ENCODE measurements at regions not wholly inside any gene's neighbourhood (a gene's known extent, or its start where the extent isn't known, plus 50 kb on each side); places are given as distances from the start of the nearest gene placed in this dataset.

- Mint-ChIP-seq H3K9me3 (no peaks in the 10 kb centered on the region), H3K4me1 (no peaks in the 10 kb centered on the region), H3K4me3 (no peak overlapping the region), H3K36me3 (no peaks in the 10 kb centered on the region), H3K27me3 (peaks cover 2 to 5% of the 10 kb centered on the region in 2 donors), H3K27ac (no peak overlapping the region)
- no peak overlapping the region for H3K27ac ChIP-seq (ENCODE audit: low read length)
- H3K9me3 ChIP-seq: no peaks in the 10 kb centered on the region
- ATAC-seq (replicated peaks in 1 of 4) (no peak), DNase-seq (no peak)
- H3K36me3 ChIP-seq (ENCODE audit: control insufficient read depth in 2 of 2, extremely low read depth in 1 of 2, insufficient read depth in 1 of 2, low read length in 1 of 2): no peaks in the 10 kb centered on the region
- WGBS (ENCODE audit: insufficient coverage): 83% methylated on average over 3 of the region's 8 CpGs
- ChIA-PET POLR2A (no interaction called here), CTCF (interaction anchor here in 1 of 2 donors (1.1 kb wide), 1 partner anchor 15 kb away, joined by 6 read pairs; no protein-coding TSS in a partner anchor)
- no peak overlapping the region for H3K4me3 ChIP-seq (ENCODE audit: control insufficient read depth in 1 of 2, extremely low read depth in 1 of 2, low read length in 1 of 2)
- H3K4me1 ChIP-seq (ENCODE audit: control insufficient read depth in 1 of 2, extremely low read depth in 1 of 2, insufficient read depth in 2 of 2, low read length in 2 of 2): no peaks in the 10 kb centered on the region
- H3K27me3 ChIP-seq (replicated peaks in 1 of 2; ENCODE audit: control insufficient read depth in 2 of 2, extremely low read depth in 1 of 2, insufficient read depth in 2 of 2, low read length in 1 of 2): no peaks in the 10 kb centered on the region
Measured at GRCh38 chr4:54550395-54551171, 107.2 kb upstream of the KIT start.

- ChIA-PET CTCF (no interaction called here), POLR2A (no interaction called here)
- H3K4me3 Mint-ChIP-seq: no peak overlapping the region
- no peaks in the 10 kb centered on the region for H3K36me3 Mint-ChIP-seq
- no peak overlapping the region for H3K27ac Mint-ChIP-seq
- H3K9me3 Mint-ChIP-seq: no peaks in the 10 kb centered on the region
- Histone ChIP-seq H3K4me3 (ENCODE audit: control insufficient read depth in 1 of 2, extremely low read depth in 1 of 2, low read length in 1 of 2) (no peak overlapping the region), H3K4me1 (ENCODE audit: control insufficient read depth in 1 of 2, extremely low read depth in 1 of 2, insufficient read depth in 2 of 2, low read length in 2 of 2) (no peaks in the 10 kb centered on the region), H3K36me3 (ENCODE audit: control insufficient read depth in 2 of 2, extremely low read depth in 1 of 2, insufficient read depth in 1 of 2, low read length in 1 of 2) (no peaks in the 10 kb centered on the region), H3K27ac (ENCODE audit: low read length) (no peak overlapping the region), H3K27me3 (replicated peaks in 1 of 2; ENCODE audit: control insufficient read depth in 2 of 2, extremely low read depth in 1 of 2, insufficient read depth in 2 of 2, low read length in 1 of 2) (no peaks in the 10 kb centered on the region), H3K9me3 (no peaks in the 10 kb centered on the region)
- peaks cover 2 to 5% of the 10 kb centered on the region in 2 donors for H3K27me3 Mint-ChIP-seq
- no peak for DNase-seq
- H3K4me1 Mint-ChIP-seq: no peaks in the 10 kb centered on the region
- no peak for ATAC-seq (replicated peaks in 1 of 4)
- 76% methylated on average over 4 of the region's 5 CpGs for WGBS (ENCODE audit: insufficient coverage)
Measured at GRCh38 chr4:54553001-54553400, 104.8 kb upstream of the KIT start.

GRCh38 chr4:54554339-54554990 is 103.3 kb upstream of the KIT start:
- Histone ChIP-seq H3K27ac (ENCODE audit: low read length) (no peak overlapping the region), H3K9me3 (no peaks in the 10 kb centered on the region), H3K36me3 (ENCODE audit: control insufficient read depth in 2 of 2, extremely low read depth in 1 of 2, insufficient read depth in 1 of 2, low read length in 1 of 2) (no peaks in the 10 kb centered on the region), H3K27me3 (replicated peaks in 1 of 2; ENCODE audit: control insufficient read depth in 2 of 2, extremely low read depth in 1 of 2, insufficient read depth in 2 of 2, low read length in 1 of 2) (no peaks in the 10 kb centered on the region), H3K4me3 (ENCODE audit: control insufficient read depth in 1 of 2, extremely low read depth in 1 of 2, low read length in 1 of 2) (no peak overlapping the region), H3K4me1 (ENCODE audit: control insufficient read depth in 1 of 2, extremely low read depth in 1 of 2, insufficient read depth in 2 of 2, low read length in 2 of 2) (no peaks in the 10 kb centered on the region)
- no peaks in the 10 kb centered on the region for H3K9me3 Mint-ChIP-seq
- H3K27ac Mint-ChIP-seq: no peak overlapping the region
- ChIA-PET CTCF (no interaction called here), POLR2A (no interaction called here)
- peaks cover 3 to 12% of the 10 kb centered on the region in 2 donors for H3K27me3 Mint-ChIP-seq
- no peak overlapping the region for H3K4me3 Mint-ChIP-seq
- no peak for DNase-seq
- H3K4me1 Mint-ChIP-seq: no peaks in the 10 kb centered on the region
- ATAC-seq (replicated peaks in 1 of 4): no peak
- H3K36me3 Mint-ChIP-seq: no peaks in the 10 kb centered on the region
- 88% methylated on average over 4 of the region's 9 CpGs for WGBS (ENCODE audit: insufficient coverage)

- no peak for DNase-seq
- H3K4me3 ChIP-seq (ENCODE audit: control insufficient read depth in 1 of 2, extremely low read depth in 1 of 2, low read length in 1 of 2): no peak overlapping the region
- no peaks in the 10 kb centered on the region for H3K4me1 ChIP-seq (ENCODE audit: control insufficient read depth in 1 of 2, extremely low read depth in 1 of 2, insufficient read depth in 2 of 2, low read length in 2 of 2)
- POLR2A ChIA-PET: no interaction called here
- Mint-ChIP-seq H3K36me3 (no peaks in the 10 kb centered on the region), H3K4me3 (no peak overlapping the region), H3K4me1 (no peaks in the 10 kb centered on the region), H3K9me3 (no peaks in the 10 kb centered on the region), H3K27ac (no peak overlapping the region), H3K27me3 (peaks cover 5 to 16% of the 10 kb centered on the region in 2 donors)
- no peak overlapping the region for H3K27ac ChIP-seq (ENCODE audit: low read length)
- ATAC-seq (replicated peaks in 1 of 4): no peak
- WGBS (ENCODE audit: insufficient coverage): 83% methylated on average over 1 of the region's 1 CpG
- H3K27me3 ChIP-seq (replicated peaks in 1 of 2; ENCODE audit: control insufficient read depth in 2 of 2, extremely low read depth in 1 of 2, insufficient read depth in 2 of 2, low read length in 1 of 2): no peaks in the 10 kb centered on the region
- CTCF ChIA-PET: no interaction called here
- H3K36me3 ChIP-seq (ENCODE audit: control insufficient read depth in 2 of 2, extremely low read depth in 1 of 2, insufficient read depth in 1 of 2, low read length in 1 of 2): no peaks in the 10 kb centered on the region
- no peaks in the 10 kb centered on the region for H3K9me3 ChIP-seq
Measured at GRCh38 chr4:54556051-54556450, 101.7 kb upstream of the KIT start.

GRCh38 chr4:54556587-54556986 is 101.2 kb upstream of the KIT start:
- H3K36me3 ChIP-seq (ENCODE audit: control insufficient read depth in 2 of 2, extremely low read depth in 1 of 2, insufficient read depth in 1 of 2, low read length in 1 of 2): no peaks in the 10 kb centered on the region
- peaks cover 5 to 16% of the 10 kb centered on the region in 2 donors for H3K27me3 Mint-ChIP-seq
- no peaks in the 10 kb centered on the region for H3K9me3 ChIP-seq
- DNase-seq (no peak), ATAC-seq (replicated peaks in 1 of 4) (no peak)
- 46% methylated on average over 2 of the region's 3 CpGs for WGBS (ENCODE audit: insufficient coverage)
- CTCF ChIA-PET: no interaction called here
- H3K4me3 ChIP-seq (ENCODE audit: control insufficient read depth in 1 of 2, extremely low read depth in 1 of 2, low read length in 1 of 2): no peak overlapping the region
- H3K4me3 Mint-ChIP-seq: no peak overlapping the region
- no peaks in the 10 kb centered on the region for H3K27me3 ChIP-seq (replicated peaks in 1 of 2; ENCODE audit: control insufficient read depth in 2 of 2, extremely low read depth in 1 of 2, insufficient read depth in 2 of 2, low read length in 1 of 2)
- H3K36me3 Mint-ChIP-seq: no peaks in the 10 kb centered on the region
- no peak overlapping the region for H3K27ac Mint-ChIP-seq
- H3K9me3 Mint-ChIP-seq: no peaks in the 10 kb centered on the region
- H3K4me1 ChIP-seq (ENCODE audit: control insufficient read depth in 1 of 2, extremely low read depth in 1 of 2, insufficient read depth in 2 of 2, low read length in 2 of 2): no peaks in the 10 kb centered on the region
- no peak overlapping the region for H3K27ac ChIP-seq (ENCODE audit: low read length)
- POLR2A ChIA-PET: no interaction called here
- H3K4me1 Mint-ChIP-seq: no peaks in the 10 kb centered on the region

- WGBS (ENCODE audit: insufficient coverage): no CpG with 5 or more reads among the region's 2 CpGs
- H3K9me3 ChIP-seq: no peaks in the 10 kb centered on the region
- no peak for DNase-seq
Measured at GRCh38 chr4:54558889-54559677, 98.7 kb upstream of the KIT start.

More at GRCh38 chr4:54558889-54559677, 98.7 kb upstream of the KIT start:
- no peak overlapping the region for H3K4me3 Mint-ChIP-seq
- Histone ChIP-seq H3K4me3 (ENCODE audit: control insufficient read depth in 1 of 2, extremely low read depth in 1 of 2, low read length in 1 of 2) (no peak overlapping the region), H3K27me3 (replicated peaks in 1 of 2; ENCODE audit: control insufficient read depth in 2 of 2, extremely low read depth in 1 of 2, insufficient read depth in 2 of 2, low read length in 1 of 2) (no peaks in the 10 kb centered on the region), H3K36me3 (ENCODE audit: control insufficient read depth in 2 of 2, extremely low read depth in 1 of 2, insufficient read depth in 1 of 2, low read length in 1 of 2) (no peaks in the 10 kb centered on the region), H3K4me1 (ENCODE audit: control insufficient read depth in 1 of 2, extremely low read depth in 1 of 2, insufficient read depth in 2 of 2, low read length in 2 of 2) (no peaks in the 10 kb centered on the region), H3K27ac (ENCODE audit: low read length) (no peak overlapping the region)
- no peak overlapping the region for H3K27ac Mint-ChIP-seq
- H3K9me3 Mint-ChIP-seq: no peaks in the 10 kb centered on the region
- ChIA-PET POLR2A (no interaction called here), CTCF (no interaction called here)
- H3K4me1 Mint-ChIP-seq: no peaks in the 10 kb centered on the region
- no peak for ATAC-seq (replicated peaks in 1 of 4)
- peaks cover 5 to 11% of the 10 kb centered on the region in 2 donors for H3K27me3 Mint-ChIP-seq
- no peaks in the 10 kb centered on the region for H3K36me3 Mint-ChIP-seq
